Testis (tissue), 2 donors: ENCODE measurements at regions not wholly inside any gene's neighbourhood (a gene's known extent, or its start where the extent isn't known, plus 50 kb on each side); places are given as distances from the start of the nearest gene placed in this dataset.

Experiments
- DNase-seq: peaks from one replicate; pipeline ENCODE4 v3.0.0-alpha.2; 2019
- H3K27ac ChIP-seq, 2 donors: fragments of 200-600 bp; sonication (generic); one replicate each; pipeline ENCODE4 v1.5.1; 2019
- H3K27me3 ChIP-seq: fragments of 200-600 bp; sonication (generic); one replicate; pipeline ENCODE4 v1.5.1; 2019
- H3K36me3 ChIP-seq: fragments of 200-600 bp; sonication (generic); one replicate; pipeline ENCODE4 v1.5.1; 2017; ENCODE audit warnings: low read depth; ENCODE audit errors: missing control alignments
- H3K4me1 ChIP-seq: fragments of 200-600 bp; sonication (generic); one replicate; pipeline ENCODE4 v1.5.1; 2019
- H3K4me3 ChIP-seq, 2 donors: fragments of 200-600 bp; sonication (generic); one replicate each; pipeline ENCODE4 v1.5.1; 2017 to 2019
- H3K9me3 ChIP-seq: fragments of 200-600 bp; sonication (generic); one replicate; pipeline ENCODE4 v1.5.1; 2017
- CTCF ChIP-seq, 3 experiments: fragments of 450-650 bp in 2 of 3; fragments of 200-600 bp in 1 of 3; sonication (generic) in 1 of 3; IDR thresholded peaks; one replicate each; pipeline ENCODE4 v1.5.1; 2016 to 2019; ENCODE audit warnings: antibody characterized with exemption in 3 of 3, mild to moderate bottlenecking in 2 of 3, moderate library complexity in 1 of 3
- POLR2A ChIP-seq: fragments of 450-650 bp; IDR thresholded peaks from one replicate; pipeline ENCODE4 v1.6.1; 2017; ENCODE audit warnings: antibody characterized with exemption, mild to moderate bottlenecking, moderate library complexity
- WGBS, 2 donors: methylation state at CpG; one replicate each; pipeline ENCODE4 v1.1.5; 2018; 5-methylcytosine and 5-hydroxymethylcytosine counted together
- intact Hi-C: fragments of 100-400 bp; cut with DNase I; formaldehyde crosslinking; loops from one replicate; pipeline ENCODE4 v1.15.1; 2023; ENCODE audit warnings: low total_unique reads

GRCh38 chr2:210844016-210844415 is 287.6 kb downstream of the CPS1 start:
- no peak overlapping the region for H3K27ac ChIP-seq
- no peaks in the 10 kb centered on the region for H3K4me1 ChIP-seq
- intact Hi-C loops, result no loop called here
- no peak overlapping the region for H3K4me3 ChIP-seq
- no peaks in the 10 kb centered on the region for H3K27me3 ChIP-seq
- WGBS, 2 donors, result 90 to 94% methylated on average over 1 of the region's 1 CpG
- no peak for DNase-seq
- H3K36me3 ChIP-seq, result no peaks in the 10 kb centered on the region
- TF ChIP-seq CTCF (IDR thresholded peaks at IDR 0.05) (no peak), POLR2A (no peak)
- no peaks in the 10 kb centered on the region for H3K9me3 ChIP-seq

- H3K4me3 ChIP-seq, result no peak overlapping the region
- H3K36me3 ChIP-seq, result no peaks in the 10 kb centered on the region
- H3K9me3 ChIP-seq, result no peaks in the 10 kb centered on the region
- TF ChIP-seq CTCF (IDR thresholded peaks at IDR 0.05) (no peak), POLR2A (no peak)
- no peaks in the 10 kb centered on the region for H3K27me3 ChIP-seq
- WGBS, 2 donors, result 61 to 66% methylated on average over 2 of the region's 2 CpGs
- no peak for DNase-seq
- no peak overlapping the region for H3K27ac ChIP-seq
- intact Hi-C loops, result no loop called here
- no peaks in the 10 kb centered on the region for H3K4me1 ChIP-seq
These were observed 302.9 kb downstream of the CPS1 start for GRCh38 chr2:210859314-210859713.

- Histone ChIP-seq H3K4me3 (no peak overlapping the region), H3K27ac (no peak overlapping the region), H3K4me1 (no peaks in the 10 kb centered on the region), H3K9me3 (no peaks in the 10 kb centered on the region), H3K27me3 (no peaks in the 10 kb centered on the region), H3K36me3 (no peaks in the 10 kb centered on the region)
- WGBS, 2 donors, result 68 to 70% methylated on average over 5 of the region's 5 CpGs
- no peak for TF ChIP-seq CTCF (IDR thresholded peaks at IDR 0.05)
- no peak for TF ChIP-seq POLR2A
- DNase-seq, result no peak
- intact Hi-C loops, result no loop called here
These were observed 303.9 kb downstream of the CPS1 start for GRCh38 chr2:210860276-210860675.

GRCh38 chr2:210861038-210861665 is 304.8 kb downstream of the CPS1 start:
- H3K27me3 ChIP-seq, result no peaks in the 10 kb centered on the region
- no peak for TF ChIP-seq POLR2A
- TF ChIP-seq CTCF (IDR thresholded peaks at IDR 0.05), result no peak
- no peaks in the 10 kb centered on the region for H3K36me3 ChIP-seq
- DNase-seq, result no peak
- H3K4me1 ChIP-seq, result no peaks in the 10 kb centered on the region
- no peak overlapping the region for H3K27ac ChIP-seq
- intact Hi-C loops, result no loop called here
- 68 to 73% methylated on average over 2 of the region's 2 CpGs for WGBS, 2 donors
- no peak overlapping the region for H3K4me3 ChIP-seq
- H3K9me3 ChIP-seq, result no peaks in the 10 kb centered on the region

- no peak overlapping the region for H3K4me3 ChIP-seq
- H3K36me3 ChIP-seq, result no peaks in the 10 kb centered on the region
- intact Hi-C loops, result no loop called here
- no peak overlapping the region for H3K27ac ChIP-seq
- no peaks in the 10 kb centered on the region for H3K27me3 ChIP-seq
- H3K4me1 ChIP-seq, result no peaks in the 10 kb centered on the region
- TF ChIP-seq POLR2A (no peak), CTCF (IDR thresholded peaks at IDR 0.05) (no peak)
- WGBS, 2 donors, result 75 to 76% methylated on average over 2 of the region's 2 CpGs
- H3K9me3 ChIP-seq, result no peaks in the 10 kb centered on the region
- DNase-seq, result no peak
These were observed 306.1 kb downstream of the CPS1 start for GRCh38 chr2:210862283-210863065.
